ENCODE measurements at regions not wholly inside any gene's neighbourhood (a gene's known extent, or its start where the extent isn't known, plus 50 kb on each side); places are given as distances from the start of the nearest gene placed in this dataset.

DNA sequence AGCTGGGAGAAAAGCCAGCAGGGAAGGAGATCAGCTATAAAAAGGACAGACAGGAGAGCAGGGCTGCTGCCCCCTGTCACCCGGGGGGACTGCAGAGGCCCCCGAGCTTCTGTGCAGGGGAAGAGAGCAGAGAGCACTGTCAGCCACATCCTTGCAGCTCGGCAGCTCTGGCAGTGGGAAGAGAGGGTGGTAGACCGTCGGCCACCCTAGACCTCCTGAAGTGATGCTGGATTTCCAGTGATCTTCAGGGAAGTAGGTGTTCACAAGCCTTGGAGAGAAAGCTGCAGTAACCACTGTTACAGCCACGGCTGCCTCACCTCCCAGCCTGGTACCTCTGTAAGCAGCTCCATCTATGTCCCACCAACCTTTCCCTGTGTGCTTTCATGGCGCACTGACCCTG lies 134.9 kb downstream of the TFCP2L1 start:
- H3K9me3 Mint-ChIP-seq (ENCODE audit: low read depth): no peaks in the 10 kb centered on the region

DNA sequence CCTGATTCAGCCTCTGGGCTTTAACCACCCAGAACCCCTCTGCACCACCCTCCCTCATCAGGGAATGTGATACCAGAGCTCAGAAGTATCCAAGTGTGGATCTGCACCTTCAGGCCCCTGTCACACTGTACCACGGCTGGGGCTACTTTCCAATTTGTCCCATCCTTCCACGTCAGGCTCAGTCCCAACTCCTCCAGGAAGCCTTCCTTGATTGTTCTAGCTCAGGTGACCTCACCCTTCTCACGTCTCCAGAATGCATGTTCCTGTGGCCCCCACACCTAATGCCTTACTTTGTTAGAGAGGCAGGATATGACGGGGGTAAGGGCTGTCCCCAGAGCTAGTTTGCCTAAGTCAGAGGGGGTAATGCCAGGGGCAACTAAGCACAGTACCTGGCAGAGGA lies 134.3 kb downstream of the TFCP2L1 start:
- H3K9me3 Mint-ChIP-seq (ENCODE audit: low read depth): no peaks in the 10 kb centered on the region
- peaks cover 29% of the 10 kb centered on the region for H3K27me3 Mint-ChIP-seq
- no peak overlapping the region for H3K27ac Mint-ChIP-seq
- H3K4me1 Mint-ChIP-seq (ENCODE audit: low read depth): peaks cover 7% of the 10 kb centered on the region
- no peaks in the 10 kb centered on the region for H3K36me3 Mint-ChIP-seq (ENCODE audit: insufficient read depth)
- TF ChIP-seq, protein P1, sequence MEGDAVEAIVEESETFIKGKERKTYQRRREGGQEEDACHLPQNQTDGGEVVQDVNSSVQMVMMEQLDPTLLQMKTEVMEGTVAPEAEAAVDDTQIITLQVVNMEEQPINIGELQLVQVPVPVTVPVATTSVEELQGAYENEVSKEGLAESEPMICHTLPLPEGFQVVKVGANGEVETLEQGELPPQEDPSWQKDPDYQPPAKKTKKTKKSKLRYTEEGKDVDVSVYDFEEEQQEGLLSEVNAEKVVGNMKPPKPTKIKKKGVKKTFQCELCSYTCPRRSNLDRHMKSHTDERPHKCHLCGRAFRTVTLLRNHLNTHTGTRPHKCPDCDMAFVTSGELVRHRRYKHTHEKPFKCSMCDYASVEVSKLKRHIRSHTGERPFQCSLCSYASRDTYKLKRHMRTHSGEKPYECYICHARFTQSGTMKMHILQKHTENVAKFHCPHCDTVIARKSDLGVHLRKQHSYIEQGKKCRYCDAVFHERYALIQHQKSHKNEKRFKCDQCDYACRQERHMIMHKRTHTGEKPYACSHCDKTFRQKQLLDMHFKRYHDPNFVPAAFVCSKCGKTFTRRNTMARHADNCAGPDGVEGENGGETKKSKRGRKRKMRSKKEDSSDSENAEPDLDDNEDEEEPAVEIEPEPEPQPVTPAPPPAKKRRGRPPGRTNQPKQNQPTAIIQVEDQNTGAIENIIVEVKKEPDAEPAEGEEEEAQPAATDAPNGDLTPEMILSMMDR (IDR thresholded peaks at IDR 0.05; ENCODE audit: unreplicated experiment): no peak
- DNase-seq (ENCODE audit: low spot score, unreplicated experiment): no peak
- H3K4me3 Mint-ChIP-seq (ENCODE audit: low read depth): no peak overlapping the region

More for the DNA sequence above, 134.9 kb downstream of the TFCP2L1 start:
- no peak overlapping the region for H3K4me3 Mint-ChIP-seq (ENCODE audit: low read depth)
- H3K4me1 Mint-ChIP-seq (ENCODE audit: low read depth): peaks cover 1% of the 10 kb centered on the region
- TF ChIP-seq, protein P1 (IDR thresholded peaks at IDR 0.05; ENCODE audit: unreplicated experiment): no peak
- H3K27ac Mint-ChIP-seq: no peak overlapping the region
- DNase-seq (ENCODE audit: low spot score, unreplicated experiment): no peak
- H3K27me3 Mint-ChIP-seq: peaks cover 29% of the 10 kb centered on the region
- no peaks in the 10 kb centered on the region for H3K36me3 Mint-ChIP-seq (ENCODE audit: insufficient read depth)

DNA sequence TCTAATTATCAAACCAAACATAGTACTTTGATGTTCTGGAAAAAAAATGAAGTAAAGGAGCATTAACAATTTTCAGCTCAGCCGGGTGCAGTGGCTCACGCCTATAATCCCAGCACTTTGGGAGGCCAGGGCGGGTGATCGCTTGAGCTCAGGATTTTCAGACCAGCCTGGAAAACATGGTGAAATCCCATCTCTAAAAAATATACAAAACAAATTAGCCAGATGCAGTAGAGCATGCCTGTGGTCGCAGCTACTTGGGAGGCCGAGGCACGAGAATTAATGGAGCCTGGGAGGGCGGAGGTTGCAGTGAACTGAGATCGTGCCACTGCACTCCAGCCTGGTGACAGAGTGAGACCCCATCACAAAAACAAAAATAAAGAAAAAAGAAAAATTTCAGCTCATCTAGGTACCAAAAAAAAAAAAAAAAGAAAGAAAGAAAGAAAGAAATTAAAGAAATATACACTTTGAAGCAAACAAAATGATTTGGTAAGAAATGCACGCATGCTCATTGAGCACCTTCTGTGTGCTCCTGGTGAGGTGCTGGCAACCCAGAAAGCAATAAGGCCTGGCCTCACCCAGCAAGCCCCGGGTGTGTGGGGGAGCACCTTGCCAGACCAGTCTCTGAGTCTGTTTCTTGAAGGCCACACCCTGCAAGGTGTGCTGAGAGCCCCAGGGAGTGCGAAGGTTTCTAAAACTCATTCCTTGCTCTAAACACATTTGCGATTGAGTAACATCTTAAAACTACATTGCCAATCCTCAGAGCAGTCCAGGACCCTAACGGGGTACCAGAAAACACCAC lies 133.5 kb downstream of the TFCP2L1 start:
- H3K36me3 Mint-ChIP-seq (ENCODE audit: insufficient read depth): no peaks in the 10 kb centered on the region
- H3K27ac Mint-ChIP-seq: no peak overlapping the region
- peaks cover 7% of the 10 kb centered on the region for H3K4me1 Mint-ChIP-seq (ENCODE audit: low read depth)
- TF ChIP-seq, protein P1 (IDR thresholded peaks at IDR 0.05; ENCODE audit: unreplicated experiment): no peak
- H3K27me3 Mint-ChIP-seq: peaks cover 32% of the 10 kb centered on the region
- DNase-seq (ENCODE audit: low spot score, unreplicated experiment): no peak
- no peaks in the 10 kb centered on the region for H3K9me3 Mint-ChIP-seq (ENCODE audit: low read depth)
- H3K4me3 Mint-ChIP-seq (ENCODE audit: low read depth): no peak overlapping the region

DNA sequence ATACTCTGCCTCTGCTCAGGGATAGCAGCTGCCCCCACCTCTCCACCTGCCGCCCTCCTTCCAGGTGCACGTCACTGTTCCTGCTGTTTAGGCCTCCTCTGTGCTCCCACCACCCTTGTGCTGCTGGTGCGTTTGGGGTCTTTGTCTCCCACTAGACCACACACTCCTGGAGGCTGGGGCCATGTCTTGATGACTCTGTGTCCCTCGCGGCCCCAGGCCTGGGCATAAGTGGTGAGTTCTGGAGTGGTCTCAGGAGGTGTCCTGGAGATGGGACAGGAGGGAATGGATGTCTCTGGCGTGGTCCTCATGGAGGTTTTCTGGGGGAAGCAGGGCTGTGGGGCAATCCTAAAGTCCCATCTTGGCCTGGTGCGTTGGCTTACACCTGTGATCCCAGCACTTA lies 132.1 kb downstream of the TFCP2L1 start:
- Mint-ChIP-seq H3K4me1 (ENCODE audit: low read depth) (peaks cover 7% of the 10 kb centered on the region), H3K27me3 (peaks cover 30% of the 10 kb centered on the region), H3K9me3 (ENCODE audit: low read depth) (peaks cover 1% of the 10 kb centered on the region), H3K4me3 (ENCODE audit: low read depth) (no peak overlapping the region), H3K36me3 (ENCODE audit: insufficient read depth) (no peaks in the 10 kb centered on the region), H3K27ac (no peak overlapping the region)
- DNase-seq (ENCODE audit: low spot score, unreplicated experiment): no peak
- TF ChIP-seq, protein P1 (IDR thresholded peaks at IDR 0.05; ENCODE audit: unreplicated experiment): no peak

DNA sequence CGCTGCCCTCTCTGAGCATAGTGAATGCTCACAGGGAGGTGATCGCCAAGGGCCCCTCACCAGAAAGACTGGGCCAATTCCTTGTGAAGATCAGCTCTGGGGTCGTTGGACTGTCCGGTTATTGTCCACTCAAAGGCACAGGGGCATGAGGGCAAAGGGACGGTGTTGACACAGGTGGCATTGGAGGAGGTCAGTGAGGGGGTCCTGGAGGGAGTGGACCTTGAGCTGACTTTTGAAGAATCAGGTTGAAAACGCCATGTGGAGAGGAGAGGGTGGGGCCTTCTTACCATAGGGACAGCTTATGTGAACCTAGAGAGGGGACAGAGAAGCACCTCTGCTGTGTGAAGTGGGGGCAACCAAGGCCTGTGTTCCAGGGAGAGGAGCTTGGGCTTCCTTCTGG lies 131.5 kb downstream of the TFCP2L1 start:
- H3K9me3 Mint-ChIP-seq (ENCODE audit: low read depth): peaks cover 6% of the 10 kb centered on the region
- peaks cover 7% of the 10 kb centered on the region for H3K4me1 Mint-ChIP-seq (ENCODE audit: low read depth)
- H3K27ac Mint-ChIP-seq: no peak overlapping the region
- DNase-seq (ENCODE audit: low spot score, unreplicated experiment): no peak
- H3K27me3 Mint-ChIP-seq: peaks cover 28% of the 10 kb centered on the region
- peaks cover 3% of the 10 kb centered on the region for H3K36me3 Mint-ChIP-seq (ENCODE audit: insufficient read depth)
- TF ChIP-seq, protein P1 (IDR thresholded peaks at IDR 0.05; ENCODE audit: unreplicated experiment): no peak
- no peak overlapping the region for H3K4me3 Mint-ChIP-seq (ENCODE audit: low read depth)
